K562 (cell line): ENCODE measurements at regions not wholly inside any gene's neighbourhood (a gene's known extent, or its start where the extent isn't known, plus 50 kb on each side); places are given as distances from the start of the nearest gene placed in this dataset.

Source experiments
- ATAC-seq: fragments of 200-7000 bp; cut with Tn5 transposase; 3 replicates; pipeline ENCODE4 v1.9.1; 2020; ENCODE audit warnings: moderate library complexity
- BruUV-seq: library from RNA; stranded (reverse); fragments of 400-500 nt; replicated peaks from 2 replicates; lab custom pipeline; 2021; lab: Mats Ljungman, UMichigan
- CTCF ChIA-PET: fragments of 300-600 bp; formaldehyde crosslinking; extraction: SDS; loops from one replicate; lab custom pipeline; 2021; ENCODE audit warnings: low intra/inter-chr PET ratio; lab: Yijun Ruan, JAX
- POLR2A ChIA-PET: fragments of 300-600, 350-650 bp; sonication (Branson Sonifier 250); formaldehyde crosslinking; extraction: SDS; loops from one replicate; lab custom pipeline; 2021; ENCODE audit warnings: antibody characterized with exemption, inconsistent platforms; lab: Yijun Ruan, JAX
- DNase-seq, 4 experiments: peaks; one replicate each; pipeline versions ENCODE4 v3.0.0 to v3.0.0-alpha.2; 2011 to 2018; ENCODE audit warnings: low spot score in 3 of 4, mixed read lengths in 3 of 4; ENCODE audit errors: extremely low read depth in 1 of 4
- FAIRE-seq: peaks from 2 replicates; lab custom pipeline; 2011; peaks lifted over from hg19 to GRCh38; lab: Jason Lieb, UNC
- H2AFZ ChIP-seq: 2 replicates; pipeline ENCODE4 v1.6.0; 2011; ENCODE audit warnings: low read depth, low read length, control low read depth, inconsistent platforms
- H3K27ac ChIP-seq: fragments of 200-600 bp; 3 replicates; pipeline ENCODE4 v1.8.0; 2011; ENCODE audit warnings: low read depth, mild to moderate bottlenecking, control low read depth, inconsistent platforms, low read length, moderate library complexity, mixed read lengths; ENCODE audit errors: extremely low read depth
- H3K27me3 ChIP-seq, 2 experiments: fragments of 300-600 bp in 1 of 2; 2 replicates in 1 of 2; 3 replicates in 1 of 2; pipeline versions ENCODE4 v1.6.0 to v1.8.0; 2011; ENCODE audit warnings: inconsistent platforms in 2 of 2, low read length in 2 of 2, mild to moderate bottlenecking in 1 of 2, mixed read lengths in 1 of 2, moderate library complexity in 1 of 2; ENCODE audit not compliant: control insufficient read depth in 2 of 2, insufficient read depth in 2 of 2
- H3K36me3 ChIP-seq: fragments of 300-600 bp; 3 replicates; pipeline ENCODE4 v1.8.0; 2011; ENCODE audit warnings: mild to moderate bottlenecking, low read length, inconsistent platforms; ENCODE audit not compliant: control insufficient read depth, insufficient read depth
- H3K4me1 ChIP-seq, 2 experiments: fragments of 200-600 bp in 1 of 2; replicated peaks in 1 of 2; 2 replicates in 1 of 2; 3 replicates in 1 of 2; pipeline versions ENCODE4 v1.5.1 to v1.8.0; 2011; ENCODE audit warnings: inconsistent platforms in 2 of 2, low read length in 2 of 2, mild to moderate bottlenecking in 1 of 2, mixed read lengths in 1 of 2, moderate library complexity in 1 of 2; ENCODE audit not compliant: control insufficient read depth in 2 of 2, insufficient read depth in 2 of 2
- H3K4me2 ChIP-seq: 2 replicates; pipeline ENCODE4 v1.6.1; 2011; ENCODE audit warnings: low read length, control low read depth, inconsistent platforms, mixed read lengths; ENCODE audit not compliant: insufficient read depth
- H3K4me3 ChIP-seq: fragments of 200-600 bp; sonication (generic), shearing (Covaris generic); 2 replicates; pipeline ENCODE4 v1.5.1; 2016; ENCODE audit warnings: control low read depth, inconsistent platforms
- H3K79me2 ChIP-seq: fragments of 200-600 bp; 3 replicates; pipeline ENCODE4 v1.8.0; 2011; ENCODE audit warnings: low read length, inconsistent platforms; ENCODE audit not compliant: control insufficient read depth, insufficient read depth
- H3K9ac ChIP-seq, 2 experiments: 2 replicates each; pipeline versions ENCODE4 v1.6.0 to v1.6.1; 2011; ENCODE audit warnings: low read depth in 2 of 2, low read length in 2 of 2, control low read depth in 1 of 2, inconsistent platforms in 1 of 2, mild to moderate bottlenecking in 1 of 2, mixed read lengths in 1 of 2; ENCODE audit not compliant: insufficient read depth in 1 of 2
- H3K9me1 ChIP-seq: one replicate; pipeline ENCODE4 v1.6.0; 2011; ENCODE audit warnings: inconsistent platforms, mild to moderate bottlenecking, low read length, moderate library complexity; ENCODE audit not compliant: control insufficient read depth, insufficient read depth
- H3K9me3 ChIP-seq: replicated peaks from 2 replicates; pipeline ENCODE4 v1.5.1; 2011; ENCODE audit warnings: low read depth, low read length, inconsistent platforms; ENCODE audit not compliant: control insufficient read depth, insufficient read depth
- H4K20me1 ChIP-seq: replicated peaks from 2 replicates; pipeline ENCODE4 v1.6.1; 2011; ENCODE audit warnings: low read length, inconsistent platforms, mixed read lengths; ENCODE audit not compliant: control insufficient read depth, insufficient read depth
- ESRRB ChIP-seq: fragments of 250-450 bp; sonication (Bioruptor Pico); IDR thresholded peaks from 2 replicates; pipeline ENCODE4 v1.5.0; 2020; ENCODE audit warnings: mild to moderate bottlenecking, moderate library complexity, borderline replicate concordance
- FOXM1 ChIP-seq, 2 experiments: fragments of 450-650 bp in 1 of 2; sonication (generic) in 1 of 2; formaldehyde crosslinking in 1 of 2; IDR thresholded peaks; 2 replicates each; pipeline versions ENCODE4 v1.6.1 to v1.9.0; 2017 to 2022; ENCODE audit warnings: low read depth in 2 of 2, mild to moderate bottlenecking in 2 of 2, missing genetic modification reagents in 1 of 2, moderate library complexity in 1 of 2
- HDGF ChIP-seq: fragments of 450-650 bp; IDR thresholded peaks from 2 replicates; pipeline ENCODE4 v1.6.1; 2016
- NBN ChIP-seq: fragments of 450-650 bp; IDR thresholded peaks from 2 replicates; pipeline ENCODE4 v1.6.1; 2016; ENCODE audit warnings: low read depth, mild to moderate bottlenecking
- PHB ChIP-seq: fragments of 250-450 bp; sonication (Bioruptor Pico); IDR thresholded peaks from 2 replicates; pipeline ENCODE4 v1.5.0; 2021
- ZFP1 ChIP-seq: fragments of 450-650 bp; formaldehyde crosslinking; IDR thresholded peaks from 2 replicates; pipeline ENCODE4 v1.4.0; 2020; ENCODE audit warnings: mild to moderate bottlenecking, mixed read lengths
- WGBS: fragments of 100-300 bp; shearing (Covaris generic); methylation state at CpG from one replicate; pipeline ENCODE4 v1.1.6; 2016; ENCODE audit warnings: low coverage, mixed read lengths; ENCODE audit not compliant: insufficient coverage; ENCODE audit errors: missing lambda C conversion rate; 5-methylcytosine and 5-hydroxymethylcytosine counted together
- in situ Hi-C: fragments of 300-500 bp; cut with MboI; formaldehyde crosslinking; loops from 4 replicates; pipeline ENCODE4 v1.15.0; 2018; ENCODE audit warnings: inconsistent platforms, mixed read lengths
- intact Hi-C: fragments of 100-400 bp; cut with micrococcal nuclease; formaldehyde crosslinking; loops from 2 replicates; pipeline ENCODE4 v1.14.2; 2022
- TF ChIP-seq, protein P1 (sequence below): fragments of 450-650 bp; IDR thresholded peaks from 2 replicates; pipeline ENCODE4 v1.7.1; 2018; ENCODE audit warnings: mild to moderate bottlenecking, low read depth; ENCODE audit not compliant: partially characterized antibody

DNA sequence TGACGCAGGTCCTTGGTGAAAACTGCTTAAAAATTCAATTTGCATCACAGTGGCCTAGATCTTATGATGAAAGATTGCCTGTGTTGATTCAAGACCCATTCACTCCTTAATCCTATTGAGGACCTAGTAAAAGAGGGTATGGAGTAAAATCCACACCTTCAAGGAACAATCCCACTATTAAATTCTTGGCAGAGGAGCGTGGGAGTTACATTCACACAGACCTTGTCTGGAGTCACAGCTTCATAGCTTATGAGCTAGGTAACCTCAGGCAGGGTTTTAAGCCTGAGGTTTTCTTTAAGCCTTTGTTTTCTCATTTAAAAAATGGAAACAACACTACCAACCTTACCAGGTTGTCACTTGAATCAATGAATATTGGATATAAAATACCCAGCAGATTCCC is 566.5 kb upstream of the ZNF462 start (continued):
- TF ChIP-seq, protein P1, sequence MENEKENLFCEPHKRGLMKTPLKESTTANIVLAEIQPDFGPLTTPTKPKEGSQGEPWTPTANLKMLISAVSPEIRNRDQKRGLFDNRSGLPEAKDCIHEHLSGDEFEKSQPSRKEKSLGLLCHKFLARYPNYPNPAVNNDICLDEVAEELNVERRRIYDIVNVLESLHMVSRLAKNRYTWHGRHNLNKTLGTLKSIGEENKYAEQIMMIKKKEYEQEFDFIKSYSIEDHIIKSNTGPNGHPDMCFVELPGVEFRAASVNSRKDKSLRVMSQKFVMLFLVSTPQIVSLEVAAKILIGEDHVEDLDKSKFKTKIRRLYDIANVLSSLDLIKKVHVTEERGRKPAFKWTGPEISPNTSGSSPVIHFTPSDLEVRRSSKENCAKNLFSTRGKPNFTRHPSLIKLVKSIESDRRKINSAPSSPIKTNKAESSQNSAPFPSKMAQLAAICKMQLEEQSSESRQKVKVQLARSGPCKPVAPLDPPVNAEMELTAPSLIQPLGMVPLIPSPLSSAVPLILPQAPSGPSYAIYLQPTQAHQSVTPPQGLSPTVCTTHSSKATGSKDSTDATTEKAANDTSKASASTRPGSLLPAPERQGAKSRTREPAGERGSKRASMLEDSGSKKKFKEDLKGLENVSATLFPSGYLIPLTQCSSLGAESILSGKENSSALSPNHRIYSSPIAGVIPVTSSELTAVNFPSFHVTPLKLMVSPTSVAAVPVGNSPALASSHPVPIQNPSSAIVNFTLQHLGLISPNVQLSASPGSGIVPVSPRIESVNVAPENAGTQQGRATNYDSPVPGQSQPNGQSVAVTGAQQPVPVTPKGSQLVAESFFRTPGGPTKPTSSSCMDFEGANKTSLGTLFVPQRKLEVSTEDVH, result no peak

DNA sequence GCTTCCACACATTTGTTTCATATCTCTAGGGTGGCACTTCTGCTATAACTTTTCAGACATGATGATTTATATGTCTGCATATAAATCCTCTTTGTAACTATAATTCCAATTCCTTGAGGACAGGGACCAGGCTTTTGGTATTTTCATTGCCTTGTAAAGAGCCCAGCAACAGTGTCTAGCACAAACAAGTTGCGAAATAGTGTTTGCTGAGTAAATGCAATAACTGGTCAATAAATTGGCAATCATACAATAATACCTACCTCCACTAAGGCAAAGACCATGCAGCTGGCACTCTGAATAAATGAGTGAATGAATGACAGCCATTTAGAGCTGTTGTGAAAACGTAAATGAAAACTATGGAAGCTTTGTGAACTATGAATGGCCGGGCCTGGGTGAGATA is 564.0 kb upstream of the ZNF462 start:
- in situ Hi-C loops, result no loop called here

More for the DNA sequence above, 564.0 kb upstream of the ZNF462 start:
- ATAC-seq (no peak), FAIRE-seq (no peak)
- H3K27me3 ChIP-seq, result no peaks in the 10 kb centered on the region
- H3K9ac ChIP-seq, result no peak overlapping the region
- no peaks in the 10 kb centered on the region for H3K9me3 ChIP-seq
- CTCF ChIA-PET, result no interaction called here
- TF ChIP-seq NBN, result no peak
- TF ChIP-seq HDGF, result no peak
- TF ChIP-seq ESRRB (CRISPR knock-in tag), result no peak
- no peak for TF ChIP-seq PHB (CRISPR knock-in tag)
- no peak for TF ChIP-seq FOXM1 (IDR thresholded peaks at IDR 0.05; ENCODE audit: low read depth)
- TF ChIP-seq FOXM1 (CRISPR knock-in tag; IDR thresholded peaks at IDR 0.05; ENCODE audit: low read depth), result no peak
- no peak for TF ChIP-seq ZFP1 (CRISPR knock-in tag)
- TF ChIP-seq, all 486 proteins: peak for 0
- H4K20me1 ChIP-seq, result no peaks in the 10 kb centered on the region
- POLR2A ChIA-PET, result no interaction called here
- no peaks in the 10 kb centered on the region for H3K4me1 ChIP-seq
- no peak overlapping the region for H3K27ac ChIP-seq
- no peak overlapping the region for H2AFZ ChIP-seq
- no peaks in the 10 kb centered on the region for H3K9me1 ChIP-seq
- no peak overlapping the region for H3K4me2 ChIP-seq
- no peaks in the 10 kb centered on the region for H3K36me3 ChIP-seq
- WGBS, result 0% methylated on average over 3 of the region's 3 CpGs
- no TSS peak for BruUV-seq
- DNase-seq, result no peak
- intact Hi-C loops, result no loop called here
- H3K79me2 ChIP-seq, result no peaks in the 10 kb centered on the region
- H3K4me3 ChIP-seq, result no peak overlapping the region
